GM12864 (cell line): ENCODE measurements at regions not wholly inside any gene's neighbourhood (a gene's known extent, or its start where the extent isn't known, plus 50 kb on each side); places are given as distances from the start of the nearest gene placed in this dataset.

ENCODE experiments used
- DNase-seq: peaks from one replicate; pipeline ENCODE4 v3.0.0-alpha.2; 2011; ENCODE audit warnings: low read depth
- H3K4me3 ChIP-seq: 2 replicates; pipeline ENCODE4 v1.5.1; 2011; ENCODE audit warnings: mild to moderate bottlenecking, low read depth, low read length, control low read depth
- CTCF ChIP-seq: IDR thresholded peaks from 2 replicates; pipeline ENCODE4 v1.5.1; 2011; ENCODE audit warnings: low read depth, mild to moderate bottlenecking, moderate library complexity, low read length, control low read depth, inconsistent platforms; ENCODE audit errors: missing control alignments

- TF ChIP-seq CTCF = no peak
- no peak overlapping the region for H3K4me3 ChIP-seq
- DNase-seq = no peak
These were observed 50.5 kb upstream of the KRR1 start for GRCh38 chr12:75561921-75562320.
